MM.1S (cell line): ENCODE measurements at regions not wholly inside any gene's neighbourhood (a gene's known extent, or its start where the extent isn't known, plus 50 kb on each side); places are given as distances from the start of the nearest gene placed in this dataset.

Experiments used
- EZH2 ChIP-seq: fragments of 300-600 bp; sonication (generic); optimal IDR thresholded peaks from 2 replicates; pipeline ENCODE3; 2017; ENCODE audit warnings: low read depth, mild to moderate bottlenecking, antibody characterized with exemption, low read length, mixed read lengths
- EZH2phosphoT487 ChIP-seq: fragments of 300-600 bp; sonication (generic); IDR thresholded peaks from 2 replicates; pipeline ENCODE4 v1.6.1; 2018; ENCODE audit warnings: antibody characterized with exemption, low read length
- TF ChIP-seq, protein P1 (sequence below): fragments of 300-600 bp; sonication (generic); IDR thresholded peaks from 2 replicates; pipeline ENCODE4 v1.5.1; 2016; ENCODE audit warnings: antibody characterized with exemption, low read length, mixed read lengths

DNA sequence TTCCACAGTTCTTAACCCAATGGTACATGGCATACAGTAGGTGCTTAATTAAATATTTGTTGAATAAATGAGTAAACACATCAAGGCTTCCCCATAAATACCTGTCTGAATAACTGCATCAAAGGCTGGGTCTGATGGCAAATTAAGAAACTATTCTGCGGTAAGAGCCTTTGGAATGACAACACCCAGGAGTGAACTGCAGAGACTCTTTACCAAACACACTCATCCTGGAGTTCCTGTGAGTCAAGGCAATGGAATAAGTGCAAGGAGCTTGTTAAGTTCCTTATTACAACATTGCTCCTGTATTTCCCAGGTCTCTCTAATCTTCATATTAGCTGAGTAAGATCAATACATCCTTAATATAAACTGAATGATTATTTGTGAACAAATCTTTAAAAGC, 119.9 kb upstream of the STT3B start:
- TF ChIP-seq, protein P1, sequence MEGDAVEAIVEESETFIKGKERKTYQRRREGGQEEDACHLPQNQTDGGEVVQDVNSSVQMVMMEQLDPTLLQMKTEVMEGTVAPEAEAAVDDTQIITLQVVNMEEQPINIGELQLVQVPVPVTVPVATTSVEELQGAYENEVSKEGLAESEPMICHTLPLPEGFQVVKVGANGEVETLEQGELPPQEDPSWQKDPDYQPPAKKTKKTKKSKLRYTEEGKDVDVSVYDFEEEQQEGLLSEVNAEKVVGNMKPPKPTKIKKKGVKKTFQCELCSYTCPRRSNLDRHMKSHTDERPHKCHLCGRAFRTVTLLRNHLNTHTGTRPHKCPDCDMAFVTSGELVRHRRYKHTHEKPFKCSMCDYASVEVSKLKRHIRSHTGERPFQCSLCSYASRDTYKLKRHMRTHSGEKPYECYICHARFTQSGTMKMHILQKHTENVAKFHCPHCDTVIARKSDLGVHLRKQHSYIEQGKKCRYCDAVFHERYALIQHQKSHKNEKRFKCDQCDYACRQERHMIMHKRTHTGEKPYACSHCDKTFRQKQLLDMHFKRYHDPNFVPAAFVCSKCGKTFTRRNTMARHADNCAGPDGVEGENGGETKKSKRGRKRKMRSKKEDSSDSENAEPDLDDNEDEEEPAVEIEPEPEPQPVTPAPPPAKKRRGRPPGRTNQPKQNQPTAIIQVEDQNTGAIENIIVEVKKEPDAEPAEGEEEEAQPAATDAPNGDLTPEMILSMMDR = no peak
- no peak for TF ChIP-seq EZH2
- no peak for TF ChIP-seq EZH2phosphoT487
